ENCODE measurements at regions not wholly inside any gene's neighbourhood (a gene's known extent, or its start where the extent isn't known, plus 50 kb on each side); places are given as distances from the start of the nearest gene placed in this dataset.

DNA sequence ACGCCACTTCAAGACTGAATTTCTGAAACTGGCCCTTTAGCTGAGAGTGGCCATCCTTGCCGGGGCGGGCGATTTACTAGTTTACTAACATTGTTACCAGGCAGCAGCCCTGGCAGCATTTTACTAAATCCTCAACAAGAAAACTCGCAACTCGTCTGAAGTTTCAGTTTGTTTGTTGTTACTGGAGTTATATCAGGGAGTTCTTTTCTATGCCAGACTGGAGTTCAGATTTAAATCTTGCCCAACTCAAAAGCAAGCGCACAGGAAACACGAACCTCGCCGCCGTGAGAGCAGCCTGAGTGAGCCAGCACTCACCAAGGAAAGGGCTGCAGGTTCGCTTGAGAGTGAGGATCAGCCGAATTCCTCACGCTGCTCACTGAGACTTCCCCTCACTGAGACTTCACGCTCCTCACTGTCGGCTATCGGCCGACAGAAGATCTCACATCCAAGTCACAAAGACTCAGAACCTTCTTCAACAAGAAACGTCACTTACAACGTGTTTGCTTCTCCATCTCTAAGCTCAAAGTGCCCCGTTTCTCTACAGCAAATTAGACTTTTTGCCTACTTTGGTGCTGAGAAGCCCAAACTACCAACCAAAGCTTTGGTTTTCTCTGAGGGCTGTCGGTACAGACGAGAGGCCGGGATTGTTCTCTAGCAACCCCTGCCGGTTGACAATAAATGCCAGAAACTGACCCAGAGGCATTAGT, 78.9 kb downstream of the OLIG3 start:
- peak in 5 of 6 experiments; percentile 44 to 69 (median 60) for TF ChIP-seq CTCF (IDR thresholded peaks at IDR 0.05)
- TF ChIP-seq POLR2A (IDR thresholded peaks at IDR 0.05) = no peak

All from esophagus squamous epithelium (tissue), 4 donors.